Suprapubic skin (tissue), 4 donors: ENCODE measurements at regions not wholly inside any gene's neighbourhood (a gene's known extent, or its start where the extent isn't known, plus 50 kb on each side); places are given as distances from the start of the nearest gene placed in this dataset.

Experiments
- DNase-seq, 2 donors: peaks; one replicate each; pipeline ENCODE4 v3.0.0-alpha.2; 2019; ENCODE audit warnings: low spot score in 2 of 2
- H3K27ac ChIP-seq: fragments of 200-600 bp; sonication (generic); one replicate; pipeline ENCODE4 v1.5.1; 2019
- H3K27me3 ChIP-seq: fragments of 200-600 bp; sonication (generic); one replicate; pipeline ENCODE4 v1.5.1; 2019
- H3K36me3 ChIP-seq: fragments of 200-600 bp; sonication (generic); one replicate; pipeline ENCODE4 v1.5.1; 2019
- H3K4me1 ChIP-seq: fragments of 200-600 bp; sonication (generic); one replicate; pipeline ENCODE4 v1.5.1; 2019
- H3K4me3 ChIP-seq: fragments of 200-600 bp; sonication (generic); one replicate; pipeline ENCODE4 v1.5.1; 2019; ENCODE audit warnings: mild to moderate bottlenecking
- H3K9me3 ChIP-seq: fragments of 200-600 bp; sonication (generic); one replicate; pipeline ENCODE4 v1.5.1; 2019
- EP300 ChIP-seq: sonication (generic); formaldehyde crosslinking; IDR thresholded peaks from one replicate; pipeline ENCODE4 v1.6.1; 2017; ENCODE audit warnings: antibody characterized with exemption
- POLR2A ChIP-seq, 2 donors: fragments of 450-650 bp; IDR thresholded peaks; one replicate each; pipeline ENCODE4 v1.6.1; 2017; ENCODE audit warnings: antibody characterized with exemption in 2 of 2, mild to moderate bottlenecking in 2 of 2, moderate library complexity in 2 of 2
- POLR2AphosphoS5 ChIP-seq, 3 donors: sonication (generic); formaldehyde crosslinking; IDR thresholded peaks; one replicate each; pipeline ENCODE4 v1.6.1; 2017; ENCODE audit warnings: antibody characterized with exemption in 3 of 3
- WGBS: methylation state at CpG from one replicate; pipeline ENCODE4 v1.1.5; 2018; 5-methylcytosine and 5-hydroxymethylcytosine counted together
- TF ChIP-seq, protein P1 (sequence below), 2 donors: fragments of 200-600 bp in 1 of 2; fragments of 450-650 bp in 1 of 2; sonication (generic) in 1 of 2; IDR thresholded peaks; one replicate each; pipeline ENCODE4 v1.5.1; 2016 to 2019; ENCODE audit warnings: antibody characterized with exemption in 2 of 2, mild to moderate bottlenecking in 1 of 2, moderate library complexity in 1 of 2

DNA sequence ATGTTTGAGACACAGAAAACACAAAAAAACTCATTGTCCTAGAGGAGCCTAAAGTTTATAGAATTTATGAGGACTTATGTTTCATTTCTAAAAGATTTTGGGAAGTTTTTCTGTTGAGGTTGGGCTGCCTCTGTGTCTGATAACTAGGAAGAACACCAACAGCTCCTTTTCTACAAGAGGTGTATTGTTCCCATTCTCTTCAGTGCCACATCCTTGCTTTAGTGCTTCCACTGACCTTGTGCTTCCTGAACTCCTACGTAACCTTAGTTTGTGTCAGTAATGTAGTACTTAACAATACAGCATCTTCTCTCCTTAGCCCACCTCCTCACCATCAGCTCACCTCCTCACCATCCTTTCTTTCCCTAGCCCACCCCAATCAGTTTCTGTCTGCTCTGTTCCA is 117.3 kb upstream of the TNC start:
- H3K4me1 ChIP-seq = peaks cover 19% of the 10 kb centered on the region
- DNase-seq = no peak

DNA sequence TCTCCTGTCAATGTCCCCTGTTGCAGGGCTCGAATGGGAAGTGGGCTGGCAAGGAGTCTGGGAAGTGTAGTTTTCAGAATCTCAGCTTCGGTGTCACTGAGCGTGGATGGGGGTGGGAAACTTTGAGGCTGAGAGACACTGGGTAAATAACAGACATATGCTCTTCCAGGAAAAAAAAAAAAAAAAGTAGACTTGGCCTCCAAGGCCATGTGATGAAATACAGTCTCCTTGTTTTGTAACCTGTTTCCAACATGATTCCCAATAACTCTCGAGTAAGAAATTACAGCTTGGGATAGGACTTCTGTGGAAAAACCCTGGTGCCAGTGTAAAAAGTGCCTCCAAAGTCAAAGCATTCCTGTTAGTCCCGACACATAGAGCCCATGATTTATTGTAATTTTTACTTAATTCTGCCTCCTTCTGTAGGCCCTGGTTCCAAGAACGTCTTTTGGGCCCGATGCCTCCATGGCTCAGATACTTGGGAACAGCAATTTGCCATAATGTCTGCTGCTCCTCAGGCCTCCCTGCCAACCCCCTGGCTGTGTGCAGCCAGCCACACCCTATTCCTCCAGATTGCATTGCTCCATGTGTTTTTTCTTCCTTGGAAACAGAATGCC is 119.5 kb upstream of the TNC start:
- no peak overlapping the region for H3K4me3 ChIP-seq
- peak; percentile 75 to 82 for DNase-seq

More for the DNA sequence above, 117.3 kb upstream of the TNC start:
- Histone ChIP-seq H3K36me3 (no peaks in the 10 kb centered on the region), H3K4me3 (no peak overlapping the region), H3K27ac (no peak overlapping the region), H3K9me3 (no peaks in the 10 kb centered on the region), H3K27me3 (no peaks in the 10 kb centered on the region)
- WGBS = 89% methylated on average over 1 of the region's 1 CpG
- TF ChIP-seq POLR2AphosphoS5 (IDR thresholded peaks at IDR 0.05) (no peak), EP300 (no peak)
- TF ChIP-seq, protein P1, sequence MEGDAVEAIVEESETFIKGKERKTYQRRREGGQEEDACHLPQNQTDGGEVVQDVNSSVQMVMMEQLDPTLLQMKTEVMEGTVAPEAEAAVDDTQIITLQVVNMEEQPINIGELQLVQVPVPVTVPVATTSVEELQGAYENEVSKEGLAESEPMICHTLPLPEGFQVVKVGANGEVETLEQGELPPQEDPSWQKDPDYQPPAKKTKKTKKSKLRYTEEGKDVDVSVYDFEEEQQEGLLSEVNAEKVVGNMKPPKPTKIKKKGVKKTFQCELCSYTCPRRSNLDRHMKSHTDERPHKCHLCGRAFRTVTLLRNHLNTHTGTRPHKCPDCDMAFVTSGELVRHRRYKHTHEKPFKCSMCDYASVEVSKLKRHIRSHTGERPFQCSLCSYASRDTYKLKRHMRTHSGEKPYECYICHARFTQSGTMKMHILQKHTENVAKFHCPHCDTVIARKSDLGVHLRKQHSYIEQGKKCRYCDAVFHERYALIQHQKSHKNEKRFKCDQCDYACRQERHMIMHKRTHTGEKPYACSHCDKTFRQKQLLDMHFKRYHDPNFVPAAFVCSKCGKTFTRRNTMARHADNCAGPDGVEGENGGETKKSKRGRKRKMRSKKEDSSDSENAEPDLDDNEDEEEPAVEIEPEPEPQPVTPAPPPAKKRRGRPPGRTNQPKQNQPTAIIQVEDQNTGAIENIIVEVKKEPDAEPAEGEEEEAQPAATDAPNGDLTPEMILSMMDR (IDR thresholded peaks at IDR 0.05) = no peak

DNA sequence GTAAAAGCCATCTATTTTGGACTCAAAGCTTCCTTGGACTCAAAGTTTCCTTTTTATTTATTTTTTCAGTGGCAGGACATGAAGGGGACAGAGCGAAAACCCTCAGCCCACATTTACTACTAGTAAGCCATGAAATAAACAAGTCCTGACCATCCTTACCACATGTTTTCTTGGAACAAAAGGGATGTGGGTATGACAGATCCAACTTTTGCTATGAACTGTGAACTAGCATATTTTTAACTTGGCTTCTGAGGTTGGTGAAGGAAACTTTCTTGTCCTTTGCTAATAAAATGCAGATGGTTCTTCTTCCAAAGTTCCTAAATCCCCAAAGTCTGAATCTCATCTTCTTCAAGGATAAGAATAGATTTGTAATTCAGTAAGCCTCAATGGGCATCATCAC is 122.7 kb upstream of the TNC start:
- H3K4me1 ChIP-seq = peaks cover 13% of the 10 kb centered on the region
- H3K9me3 ChIP-seq = no peaks in the 10 kb centered on the region
- H3K4me3 ChIP-seq = no peak overlapping the region
- H3K27ac ChIP-seq = no peak overlapping the region
- H3K27me3 ChIP-seq = no peaks in the 10 kb centered on the region
- TF ChIP-seq POLR2AphosphoS5 (IDR thresholded peaks at IDR 0.05) (no peak), EP300 (no peak), POLR2A (IDR thresholded peaks at IDR 0.05) (no peak)
- TF ChIP-seq, protein P1 (IDR thresholded peaks at IDR 0.05) = no peak
- DNase-seq = no peak
- WGBS = 62% methylated on average over 1 of the region's 1 CpG
- H3K36me3 ChIP-seq = no peaks in the 10 kb centered on the region

More for the DNA sequence above, 119.5 kb upstream of the TNC start:
- Histone ChIP-seq H3K27ac (no peak overlapping the region), H3K9me3 (no peaks in the 10 kb centered on the region), H3K36me3 (no peaks in the 10 kb centered on the region), H3K27me3 (no peaks in the 10 kb centered on the region), H3K4me1 (peaks cover 22% of the 10 kb centered on the region)
- 39% methylated on average over 7 of the region's 7 CpGs for WGBS
- TF ChIP-seq POLR2AphosphoS5 (IDR thresholded peaks at IDR 0.05) (peak in 1 of 3 donors; percentile 39), POLR2A (IDR thresholded peaks at IDR 0.05) (no peak)

DNA sequence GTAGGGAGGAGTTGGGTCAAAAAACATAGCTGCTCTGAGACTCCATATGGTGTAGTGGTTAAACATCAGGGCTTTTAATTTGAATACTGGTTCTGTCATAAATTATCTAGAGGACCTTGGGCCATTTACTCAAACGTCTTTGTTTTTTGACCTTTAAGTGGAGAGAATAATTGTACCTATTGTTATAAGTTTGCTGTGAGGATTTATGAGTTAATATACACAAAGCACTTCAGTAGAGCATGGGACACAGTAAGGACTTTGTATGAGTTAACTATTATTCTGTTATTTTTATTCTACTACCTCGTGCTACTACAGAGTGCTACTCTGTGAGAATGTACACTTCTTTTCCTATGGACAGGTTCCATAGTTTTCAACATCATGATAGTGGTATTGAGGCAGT is 123.7 kb upstream of the TNC start:
- no peak overlapping the region for H3K4me3 ChIP-seq
- DNase-seq = no peak
- no peaks in the 10 kb centered on the region for H3K27me3 ChIP-seq
- H3K36me3 ChIP-seq = no peaks in the 10 kb centered on the region
- no peaks in the 10 kb centered on the region for H3K9me3 ChIP-seq
- H3K27ac ChIP-seq = no peak overlapping the region
- WGBS = 55% methylated on average over 2 of the region's 2 CpGs
- TF ChIP-seq POLR2AphosphoS5 (IDR thresholded peaks at IDR 0.05) (no peak), POLR2A (IDR thresholded peaks at IDR 0.05) (no peak), EP300 (no peak)
- TF ChIP-seq, protein P1 (IDR thresholded peaks at IDR 0.05) = no peak
- H3K4me1 ChIP-seq = peaks cover 13% of the 10 kb centered on the region

DNA sequence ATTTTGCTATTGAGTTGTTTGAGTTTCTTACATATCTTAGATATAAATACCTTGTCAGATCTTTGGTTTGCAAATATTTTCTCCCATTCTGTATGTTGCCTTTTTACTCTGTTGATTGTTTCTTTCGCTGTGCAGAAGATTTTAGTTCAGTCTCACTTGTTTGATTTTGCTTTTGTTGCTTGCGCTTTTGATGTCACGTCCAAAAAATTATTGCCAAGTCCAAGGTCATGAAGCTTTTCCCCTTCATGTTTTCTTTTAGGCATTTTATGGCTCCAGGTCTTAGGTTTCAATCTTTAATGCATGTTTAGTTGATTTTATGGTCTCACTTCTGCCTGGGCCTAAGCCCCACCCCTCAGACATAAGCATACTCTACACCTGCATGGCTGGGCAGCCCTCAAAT is 131.5 kb upstream of the TNC start:
- Histone ChIP-seq H3K4me3 (no peak overlapping the region), H3K27ac (no peak overlapping the region), H3K27me3 (no peaks in the 10 kb centered on the region), H3K9me3 (no peaks in the 10 kb centered on the region), H3K36me3 (no peaks in the 10 kb centered on the region), H3K4me1 (no peaks in the 10 kb centered on the region)
- WGBS = 92% methylated on average over 3 of the region's 3 CpGs
- DNase-seq = no peak
- TF ChIP-seq EP300 = no peak
- no peak for TF ChIP-seq POLR2A (IDR thresholded peaks at IDR 0.05)
- TF ChIP-seq, protein P1 (IDR thresholded peaks at IDR 0.05) = no peak
- no peak for TF ChIP-seq POLR2AphosphoS5 (IDR thresholded peaks at IDR 0.05)

DNA sequence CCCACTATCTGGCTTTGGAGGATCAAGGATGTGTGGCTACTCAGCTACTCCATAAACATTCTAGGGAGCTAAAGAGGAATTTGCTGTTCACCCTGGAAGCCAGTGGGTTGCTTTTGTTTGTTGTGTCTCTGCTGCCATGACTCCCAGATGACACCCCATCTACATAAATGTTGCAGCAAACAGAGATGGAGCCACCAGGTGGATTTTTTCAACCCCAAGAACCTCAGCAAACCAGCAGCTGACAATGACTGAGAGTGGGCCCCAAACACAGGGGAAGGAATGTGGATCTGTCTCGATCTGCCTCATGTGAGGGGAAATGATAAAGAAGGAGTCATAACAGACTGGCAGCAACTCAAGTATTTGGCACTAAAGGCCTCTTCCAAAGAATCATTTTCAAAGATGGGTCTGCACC is 132.7 kb upstream of the TNC start:
- Histone ChIP-seq H3K27ac (no peak overlapping the region), H3K27me3 (no peaks in the 10 kb centered on the region), H3K9me3 (no peaks in the 10 kb centered on the region), H3K4me1 (no peaks in the 10 kb centered on the region), H3K4me3 (no peak overlapping the region), H3K36me3 (no peaks in the 10 kb centered on the region)
- 35% methylated on average over 1 of the region's 1 CpG for WGBS
- TF ChIP-seq EP300 (no peak), POLR2AphosphoS5 (IDR thresholded peaks at IDR 0.05) (no peak), POLR2A (IDR thresholded peaks at IDR 0.05) (no peak)
- TF ChIP-seq, protein P1 (IDR thresholded peaks at IDR 0.05) = no peak
- no peak for DNase-seq
